Calu3 (cell line): ENCODE measurements at regions not wholly inside any gene's neighbourhood (a gene's known extent, or its start where the extent isn't known, plus 50 kb on each side); places are given as distances from the start of the nearest gene placed in this dataset.

Source experiments
- BruUV-seq: library from RNA; stranded (reverse); fragments of 400-500 nt; replicated peaks from 2 replicates; lab custom pipeline; 2021; lab: Mats Ljungman, UMichigan
- CTCF ChIA-PET: fragments of 300-600 bp; sonication (Branson Sonifier 250); formaldehyde crosslinking; loops from one replicate; lab custom pipeline; 2022; ENCODE audit warnings: antibody characterized with exemption; lab: Charles Lee
- DNase-seq: peaks from one replicate; pipeline ENCODE4 v3.0.0; 2022
- H3K27ac Mint-ChIP-seq: one replicate; pipeline ENCODE4 v1.8.0; 2022; ENCODE audit warnings: mixed read lengths; ENCODE audit not compliant: unreplicated experiment
- H3K27me3 Mint-ChIP-seq: one replicate; pipeline ENCODE4 v1.8.0; 2022; ENCODE audit warnings: mixed read lengths; ENCODE audit not compliant: unreplicated experiment
- H3K36me3 Mint-ChIP-seq: one replicate; pipeline ENCODE4 v1.8.0; 2022; ENCODE audit warnings: mild to moderate bottlenecking, moderate library complexity, mixed read lengths; ENCODE audit not compliant: insufficient read depth, unreplicated experiment
- H3K4me1 Mint-ChIP-seq: one replicate; pipeline ENCODE4 v1.8.0; 2022; ENCODE audit warnings: mild to moderate bottlenecking, low read depth, mixed read lengths; ENCODE audit not compliant: unreplicated experiment
- H3K4me3 Mint-ChIP-seq: one replicate; pipeline ENCODE4 v1.8.0; 2022; ENCODE audit warnings: mild to moderate bottlenecking, low read depth, moderate library complexity, mixed read lengths; ENCODE audit not compliant: unreplicated experiment
- H3K9me3 Mint-ChIP-seq: one replicate; pipeline ENCODE4 v1.8.0; 2022; ENCODE audit warnings: low read depth, mixed read lengths; ENCODE audit not compliant: unreplicated experiment
- CTCF ChIP-seq: fragments of 200-600 bp; IDR thresholded peaks from one replicate; pipeline ENCODE4 v1.8.0; 2022; ENCODE audit warnings: antibody characterized with exemption; ENCODE audit not compliant: unreplicated experiment
- intact Hi-C: fragments of 100-400 bp; cut with micrococcal nuclease; formaldehyde crosslinking; loops from one replicate; pipeline ENCODE4 v1.10.0; 2022; ENCODE audit not compliant: unreplicated experiment

GRCh38 chr5:82619097-82619496 lies 340.9 kb upstream of the RPS23 start:
- intact Hi-C loops, result no loop called here
- no peak overlapping the region for H3K4me3 Mint-ChIP-seq

DNA sequence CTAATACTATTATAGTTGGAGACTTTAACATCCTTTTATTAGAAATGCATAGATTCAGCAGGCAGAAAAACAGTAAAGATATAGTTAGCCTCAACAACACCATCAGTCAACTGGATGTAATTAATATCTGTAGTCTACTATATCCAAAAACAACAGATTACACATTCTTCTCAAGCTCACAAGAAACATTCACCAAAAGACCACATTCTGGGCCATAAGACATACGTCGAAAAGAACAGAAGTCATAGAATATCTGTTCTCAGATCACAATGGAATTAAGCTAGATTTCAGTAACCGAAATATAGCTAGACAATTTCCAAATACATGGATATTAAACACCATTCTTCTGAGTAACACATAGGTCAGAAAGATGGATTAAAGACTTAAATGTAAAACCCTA lies 336.6 kb upstream of the RPS23 start:
- no peak for TF ChIP-seq CTCF
- CTCF ChIA-PET, result interaction anchor here (1.0 kb wide), 1 partner anchor 10 kb away, joined by 3 read pairs; no protein-coding TSS in a partner anchor

More at GRCh38 chr5:82619097-82619496, 340.9 kb upstream of the RPS23 start:
- peaks cover 19% of the 10 kb centered on the region for H3K4me1 Mint-ChIP-seq
- H3K27ac Mint-ChIP-seq, result no peak overlapping the region
- H3K36me3 Mint-ChIP-seq, result no peaks in the 10 kb centered on the region
- DNase-seq, result no peak
- no peak for TF ChIP-seq CTCF
- CTCF ChIA-PET, result interaction anchor here (0.7 kb wide), 1 partner anchor 180 kb away, joined by 3 read pairs; no protein-coding TSS in a partner anchor
- no TSS peak for BruUV-seq
- no peaks in the 10 kb centered on the region for H3K27me3 Mint-ChIP-seq
- peaks cover 13% of the 10 kb centered on the region for H3K9me3 Mint-ChIP-seq

DNA sequence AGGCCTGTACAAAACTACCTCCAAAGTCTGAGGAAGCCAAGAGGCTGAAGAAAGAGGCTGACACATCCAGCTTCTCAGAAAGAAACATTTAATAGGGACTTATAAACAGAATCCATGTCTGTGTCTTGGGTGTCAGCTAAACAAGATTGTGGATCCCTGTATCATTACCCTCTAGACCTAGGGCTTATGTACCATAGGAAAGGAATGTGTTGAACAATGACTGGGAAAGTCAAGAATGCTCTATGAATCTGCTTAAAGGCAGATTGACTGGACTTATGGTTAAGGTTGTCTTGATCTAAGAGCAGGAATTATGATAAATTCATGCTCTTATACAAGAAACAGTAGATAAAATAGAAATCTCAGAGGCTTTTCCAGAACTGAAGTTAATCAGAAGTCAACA lies 335.7 kb upstream of the RPS23 start:
- Mint-ChIP-seq H3K27ac (no peak overlapping the region), H3K36me3 (no peaks in the 10 kb centered on the region), H3K4me1 (no peaks in the 10 kb centered on the region), H3K4me3 (no peak overlapping the region), H3K9me3 (peaks cover 9% of the 10 kb centered on the region), H3K27me3 (no peaks in the 10 kb centered on the region)
- no peak for TF ChIP-seq CTCF
- CTCF ChIA-PET, result no interaction called here
- DNase-seq, result no peak
- intact Hi-C loops, result no loop called here
- BruUV-seq, result no TSS peak

More for the DNA sequence above, 336.6 kb upstream of the RPS23 start:
- BruUV-seq, result no TSS peak
- peaks cover 10% of the 10 kb centered on the region for H3K9me3 Mint-ChIP-seq
- no peaks in the 10 kb centered on the region for H3K36me3 Mint-ChIP-seq
- no peak overlapping the region for H3K4me3 Mint-ChIP-seq
- no peaks in the 10 kb centered on the region for H3K27me3 Mint-ChIP-seq
- DNase-seq, result no peak
- H3K27ac Mint-ChIP-seq, result no peak overlapping the region
- intact Hi-C loops, result no loop called here
- H3K4me1 Mint-ChIP-seq, result no peaks in the 10 kb centered on the region

DNA sequence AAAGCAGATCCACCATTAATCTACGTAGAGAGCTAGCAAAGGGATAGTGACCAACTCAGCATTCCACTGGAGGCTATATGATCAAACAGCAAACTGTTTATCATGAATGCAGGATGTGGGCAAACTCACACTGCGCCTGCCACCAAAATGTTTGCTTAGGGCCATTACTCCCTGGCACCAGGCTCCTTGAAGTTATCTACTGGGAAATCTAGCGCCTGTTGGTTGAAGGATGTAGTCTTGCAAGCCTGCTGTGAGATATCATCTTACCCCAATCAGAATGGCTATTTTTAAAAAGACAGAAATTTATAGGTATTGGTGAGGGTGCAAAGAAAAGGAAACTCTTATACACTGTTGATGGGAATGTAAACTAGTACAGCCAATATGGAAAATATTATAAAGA lies 332.5 kb upstream of the RPS23 start:
- TF ChIP-seq CTCF, result no peak
- no TSS peak for BruUV-seq

More for the DNA sequence above, 332.5 kb upstream of the RPS23 start:
- Mint-ChIP-seq H3K9me3 (peaks cover 6% of the 10 kb centered on the region), H3K27ac (no peak overlapping the region), H3K36me3 (no peaks in the 10 kb centered on the region), H3K4me1 (no peaks in the 10 kb centered on the region), H3K4me3 (no peak overlapping the region), H3K27me3 (no peaks in the 10 kb centered on the region)
- intact Hi-C loops, result no loop called here
- DNase-seq, result no peak
- CTCF ChIA-PET, result no interaction called here
